ENCODE measurements at regions not wholly inside any gene's neighbourhood (a gene's known extent, or its start where the extent isn't known, plus 50 kb on each side); places are given as distances from the start of the nearest gene placed in this dataset.

GRCh38 chr6:101085327-101085726, 204.2 kb upstream of the ASCC3 start:
- Histone ChIP-seq H3K9me2 (ENCODE audit: insufficient read depth) (no peaks in the 10 kb centered on the region), H2AFZ (ENCODE audit: low read depth, low read length, poor library complexity, severe bottlenecking) (no peak overlapping the region), H3K9ac (ENCODE audit: low read length) (no peak overlapping the region), H3K79me2 (ENCODE audit: insufficient read depth, low read length) (no peaks in the 10 kb centered on the region), H3K4me1 (ENCODE audit: control insufficient read depth in 1 of 2, insufficient read depth in 2 of 2, low read length in 2 of 2) (peaks cover 0 to 14% of the 10 kb centered on the region in 2 experiments; a peak in 3 of 4 replicates), H3K36me3 (ENCODE audit: control insufficient read depth in 1 of 2, insufficient read depth in 2 of 2, low read length in 2 of 2) (no peaks in the 10 kb centered on the region), H3K27ac (ENCODE audit: low read depth, low read length) (no peak overlapping the region), H3K4me2 (ENCODE audit: low read length) (no peak overlapping the region), H3K27me3 (ENCODE audit: insufficient read depth, low read length) (no peaks in the 10 kb centered on the region), H4K20me1 (ENCODE audit: insufficient read depth) (no peaks in the 10 kb centered on the region), H3K9me3 (ENCODE audit: control insufficient read depth in 1 of 2, insufficient read depth in 1 of 2, low read depth in 1 of 2, low read length in 2 of 2) (no peaks in the 10 kb centered on the region), H3K4me3 (replicated peaks in 1 of 2; ENCODE audit: low read depth in 1 of 2, low read length in 2 of 2) (no peak overlapping the region)
- ChIA-PET CTCF (no interaction called here), RAD21 (ENCODE audit: low non-redundant PET in 1 of 2, low total read pairs in 2 of 2, uncharacterized antibody in 2 of 2, unreplicated experiment in 2 of 2) (no interaction called here), POLR2A (no interaction called here)
- intact Hi-C loops (cut with micrococcal nuclease), result no loop called here
- ATAC-seq, result no peak
- BruUV-seq (replicated peaks), result no TSS peak
- DNase-seq (ENCODE audit: low read depth, low spot score), result no peak
- no peak for TF ChIP-seq CEBPB (IDR thresholded peaks at IDR 0.05; ENCODE audit: low read depth)
- TF ChIP-seq POLR2AphosphoS5 (IDR thresholded peaks at IDR 0.05; ENCODE audit: low read depth, low read length), result no peak
- TF ChIP-seq SIN3A (IDR thresholded peaks at IDR 0.05; ENCODE audit: low read depth), result no peak
- TF ChIP-seq, protein P1, sequence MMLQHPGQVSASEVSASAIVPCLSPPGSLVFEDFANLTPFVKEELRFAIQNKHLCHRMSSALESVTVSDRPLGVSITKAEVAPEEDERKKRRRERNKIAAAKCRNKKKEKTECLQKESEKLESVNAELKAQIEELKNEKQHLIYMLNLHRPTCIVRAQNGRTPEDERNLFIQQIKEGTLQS (IDR thresholded peaks at IDR 0.05), result no peak
- TF ChIP-seq CTCF (IDR thresholded peaks at IDR 0.05 in 2 of 3, conservative IDR thresholded peaks at IDR 0.05 in 1 of 3; ENCODE audit: borderline replicate concordance in 1 of 3, insufficient read depth in 1 of 3, low read depth in 2 of 3, low read length in 2 of 3), result no peak
- no peak for TF ChIP-seq EZH2 (IDR thresholded peaks at IDR 0.05)
- TF ChIP-seq TCF7L2 (IDR thresholded peaks at IDR 0.05; ENCODE audit: borderline replicate concordance, extremely low read depth, insufficient read depth, insufficient read length), result no peak
- no peak for TF ChIP-seq EGR1 (IDR thresholded peaks at IDR 0.05; ENCODE audit: low read depth)
- TF ChIP-seq FOSL1 (IDR thresholded peaks at IDR 0.05; ENCODE audit: low read depth), result no peak
- no peak for TF ChIP-seq ELF1 (IDR thresholded peaks at IDR 0.05; ENCODE audit: borderline replicate concordance, low read depth)
- TF ChIP-seq ZFX (IDR thresholded peaks at IDR 0.05), result no peak
- no peak for TF ChIP-seq SP1 (IDR thresholded peaks at IDR 0.05; ENCODE audit: low read depth)
- no peak for TF ChIP-seq JUND (IDR thresholded peaks at IDR 0.05)
- TF ChIP-seq, protein P2, sequence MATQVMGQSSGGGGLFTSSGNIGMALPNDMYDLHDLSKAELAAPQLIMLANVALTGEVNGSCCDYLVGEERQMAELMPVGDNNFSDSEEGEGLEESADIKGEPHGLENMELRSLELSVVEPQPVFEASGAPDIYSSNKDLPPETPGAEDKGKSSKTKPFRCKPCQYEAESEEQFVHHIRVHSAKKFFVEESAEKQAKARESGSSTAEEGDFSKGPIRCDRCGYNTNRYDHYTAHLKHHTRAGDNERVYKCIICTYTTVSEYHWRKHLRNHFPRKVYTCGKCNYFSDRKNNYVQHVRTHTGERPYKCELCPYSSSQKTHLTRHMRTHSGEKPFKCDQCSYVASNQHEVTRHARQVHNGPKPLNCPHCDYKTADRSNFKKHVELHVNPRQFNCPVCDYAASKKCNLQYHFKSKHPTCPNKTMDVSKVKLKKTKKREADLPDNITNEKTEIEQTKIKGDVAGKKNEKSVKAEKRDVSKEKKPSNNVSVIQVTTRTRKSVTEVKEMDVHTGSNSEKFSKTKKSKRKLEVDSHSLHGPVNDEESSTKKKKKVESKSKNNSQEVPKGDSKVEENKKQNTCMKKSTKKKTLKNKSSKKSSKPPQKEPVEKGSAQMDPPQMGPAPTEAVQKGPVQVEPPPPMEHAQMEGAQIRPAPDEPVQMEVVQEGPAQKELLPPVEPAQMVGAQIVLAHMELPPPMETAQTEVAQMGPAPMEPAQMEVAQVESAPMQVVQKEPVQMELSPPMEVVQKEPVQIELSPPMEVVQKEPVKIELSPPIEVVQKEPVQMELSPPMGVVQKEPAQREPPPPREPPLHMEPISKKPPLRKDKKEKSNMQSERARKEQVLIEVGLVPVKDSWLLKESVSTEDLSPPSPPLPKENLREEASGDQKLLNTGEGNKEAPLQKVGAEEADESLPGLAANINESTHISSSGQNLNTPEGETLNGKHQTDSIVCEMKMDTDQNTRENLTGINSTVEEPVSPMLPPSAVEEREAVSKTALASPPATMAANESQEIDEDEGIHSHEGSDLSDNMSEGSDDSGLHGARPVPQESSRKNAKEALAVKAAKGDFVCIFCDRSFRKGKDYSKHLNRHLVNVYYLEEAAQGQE (IDR thresholded peaks at IDR 0.05; ENCODE audit: low read depth), result no peak
- no peak for TF ChIP-seq EZH2phosphoT487 (IDR thresholded peaks at IDR 0.05; ENCODE audit: borderline replicate concordance)
- TF ChIP-seq ZNF274 (IDR thresholded peaks at IDR 0.05; ENCODE audit: low read depth, low read length), result no peak

All from HCT116 (cell line).